ENCODE measurements at regions not wholly inside any gene's neighbourhood (a gene's known extent, or its start where the extent isn't known, plus 50 kb on each side); places are given as distances from the start of the nearest gene placed in this dataset.
"Not testable (repeated sequence)": the region's sequence is repeated elsewhere in the genome, so short reads cannot be mapped to it uniquely, and the experiment has no call there.

GRCh38 chrX:2640436-2641150 is 50.5 kb upstream of the CD99 start:
- H3K4me3 ChIP-seq (ENCODE audit: insufficient read depth, low read depth, low read length), result no peak overlapping the region
- no peaks in the 10 kb centered on the region for H3K27me3 ChIP-seq (ENCODE audit: control insufficient read depth, insufficient read depth, low read length, poor library complexity, severe bottlenecking)
- H3K4me1 ChIP-seq (ENCODE audit: control insufficient read depth, insufficient read depth, low read length), result no peaks in the 10 kb centered on the region
- WGBS, 2 experiments, result 94 to 96% methylated on average over 19 of the region's 19 CpGs
- H3K27ac ChIP-seq (ENCODE audit: insufficient read depth, low read depth, low read length, poor library complexity, severe bottlenecking), result no peak overlapping the region
- no peaks in the 10 kb centered on the region for H3K9me3 ChIP-seq (ENCODE audit: control insufficient read depth, low read length)
- peaks cover 20% of the 10 kb centered on the region for H3K36me3 ChIP-seq (ENCODE audit: control insufficient read depth, insufficient read depth, low read length)

- 79% methylated on average over 7 of the region's 7 CpGs for WGBS, 2 experiments
- H3K27ac ChIP-seq (ENCODE audit: insufficient read depth, low read depth, low read length, poor library complexity, severe bottlenecking), result no peak overlapping the region
- H3K4me3 ChIP-seq (ENCODE audit: insufficient read depth, low read depth, low read length), result no peak overlapping the region
- no peaks in the 10 kb centered on the region for H3K27me3 ChIP-seq (ENCODE audit: control insufficient read depth, insufficient read depth, low read length, poor library complexity, severe bottlenecking)
- no peaks in the 10 kb centered on the region for H3K9me3 ChIP-seq (ENCODE audit: control insufficient read depth, low read length)
- no peaks in the 10 kb centered on the region for H3K4me1 ChIP-seq (ENCODE audit: control insufficient read depth, insufficient read depth, low read length)
- H3K36me3 ChIP-seq (ENCODE audit: control insufficient read depth, insufficient read depth, low read length), result peaks cover 20% of the 10 kb centered on the region
These were observed 52.8 kb upstream of the CD99 start for GRCh38 chrX:2638279-2638678.

GRCh38 chrX:2635342-2635741 is 55.8 kb upstream of the CD99 start:
- no peaks in the 10 kb centered on the region for H3K27me3 ChIP-seq (ENCODE audit: control insufficient read depth, insufficient read depth, low read length, poor library complexity, severe bottlenecking)
- WGBS, 2 experiments, result 95 to 100% methylated on average over 1 to 3 of the region's 3 CpGs
- peaks cover 29% of the 10 kb centered on the region for H3K36me3 ChIP-seq (ENCODE audit: control insufficient read depth, insufficient read depth, low read length)
- H3K9me3 ChIP-seq (ENCODE audit: control insufficient read depth, low read length), result no peaks in the 10 kb centered on the region
- H3K4me1 ChIP-seq (ENCODE audit: control insufficient read depth, insufficient read depth, low read length), result no peaks in the 10 kb centered on the region
- H3K4me3 ChIP-seq (ENCODE audit: insufficient read depth, low read depth, low read length), result no peak overlapping the region
- H3K27ac ChIP-seq (ENCODE audit: insufficient read depth, low read depth, low read length, poor library complexity, severe bottlenecking), result no peak overlapping the region

- Histone ChIP-seq H3K9me3 (ENCODE audit: control insufficient read depth, low read length) (no peaks in the 10 kb centered on the region), H3K36me3 (ENCODE audit: control insufficient read depth, insufficient read depth, low read length) (peaks cover 34% of the 10 kb centered on the region), H3K4me3 (ENCODE audit: insufficient read depth, low read depth, low read length) (no peak overlapping the region), H3K27ac (ENCODE audit: insufficient read depth, low read depth, low read length, poor library complexity, severe bottlenecking) (no peak overlapping the region), H3K4me1 (ENCODE audit: control insufficient read depth, insufficient read depth, low read length) (no peaks in the 10 kb centered on the region), H3K27me3 (ENCODE audit: control insufficient read depth, insufficient read depth, low read length, poor library complexity, severe bottlenecking) (no peaks in the 10 kb centered on the region)
- WGBS, 2 experiments, result 93 to 94% methylated on average over 9 of the region's 9 CpGs
These were observed 58.3 kb upstream of the CD99 start for GRCh38 chrX:2632533-2633504.

GRCh38 chrX:2631743-2632532 is 59.2 kb upstream of the CD99 start:
- no peak overlapping the region for H3K27ac ChIP-seq (ENCODE audit: insufficient read depth, low read depth, low read length, poor library complexity, severe bottlenecking)
- 63 to 67% methylated on average over 3 of the region's 3 CpGs for WGBS, 2 experiments

GRCh38 chrX:2630935-2631742 is 60.0 kb upstream of the CD99 start:
- not testable (repeated sequence) for H3K4me1 ChIP-seq (ENCODE audit: control insufficient read depth, insufficient read depth, low read length); H3K27ac ChIP-seq (ENCODE audit: insufficient read depth, low read depth, low read length, poor library complexity, severe bottlenecking); H3K4me3 ChIP-seq (ENCODE audit: insufficient read depth, low read depth, low read length); H3K27me3 ChIP-seq (ENCODE audit: control insufficient read depth, insufficient read depth, low read length, poor library complexity, severe bottlenecking); H3K9me3 ChIP-seq (ENCODE audit: control insufficient read depth, low read length)
- WGBS, 2 experiments, result 90 to 99% methylated on average over 6 of the region's 6 CpGs
- peaks cover 41% of the 10 kb centered on the region for H3K36me3 ChIP-seq (ENCODE audit: control insufficient read depth, insufficient read depth, low read length)

More at GRCh38 chrX:2631743-2632532, 59.2 kb upstream of the CD99 start:
- Histone ChIP-seq H3K4me3 (ENCODE audit: insufficient read depth, low read depth, low read length) (no peak overlapping the region), H3K9me3 (ENCODE audit: control insufficient read depth, low read length) (no peaks in the 10 kb centered on the region), H3K27me3 (ENCODE audit: control insufficient read depth, insufficient read depth, low read length, poor library complexity, severe bottlenecking) (no peaks in the 10 kb centered on the region), H3K36me3 (ENCODE audit: control insufficient read depth, insufficient read depth, low read length) (peaks cover 36% of the 10 kb centered on the region), H3K4me1 (ENCODE audit: control insufficient read depth, insufficient read depth, low read length) (no peaks in the 10 kb centered on the region)

GRCh38 chrX:2630008-2630934 is 60.8 kb upstream of the CD99 start:
- not testable (repeated sequence) for H3K4me1 ChIP-seq (ENCODE audit: control insufficient read depth, insufficient read depth, low read length); H3K27me3 ChIP-seq (ENCODE audit: control insufficient read depth, insufficient read depth, low read length, poor library complexity, severe bottlenecking); H3K4me3 ChIP-seq (ENCODE audit: insufficient read depth, low read depth, low read length); H3K27ac ChIP-seq (ENCODE audit: insufficient read depth, low read depth, low read length, poor library complexity, severe bottlenecking); H3K9me3 ChIP-seq (ENCODE audit: control insufficient read depth, low read length)
- WGBS, 2 experiments, result 96 to 97% methylated on average over 5 of the region's 5 CpGs
- H3K36me3 ChIP-seq (ENCODE audit: control insufficient read depth, insufficient read depth, low read length), result peaks cover 41% of the 10 kb centered on the region

GRCh38 chrX:2629316-2630007 is 61.6 kb upstream of the CD99 start:
- H3K4me3 ChIP-seq (ENCODE audit: insufficient read depth, low read depth, low read length), result no peak overlapping the region
- peaks cover 41% of the 10 kb centered on the region for H3K36me3 ChIP-seq (ENCODE audit: control insufficient read depth, insufficient read depth, low read length)
- H3K9me3 ChIP-seq (ENCODE audit: control insufficient read depth, low read length), result no peaks in the 10 kb centered on the region
- H3K27me3 ChIP-seq (ENCODE audit: control insufficient read depth, insufficient read depth, low read length, poor library complexity, severe bottlenecking), result no peaks in the 10 kb centered on the region
- no peak overlapping the region for H3K27ac ChIP-seq (ENCODE audit: insufficient read depth, low read depth, low read length, poor library complexity, severe bottlenecking)
- H3K4me1 ChIP-seq (ENCODE audit: control insufficient read depth, insufficient read depth, low read length), result no peaks in the 10 kb centered on the region
- WGBS, 2 experiments, result 92 to 97% methylated on average over 6 of the region's 6 CpGs

Data from ectodermal cell (in vitro differentiated cells).